SK-N-MC (cell line): ENCODE measurements at regions not wholly inside any gene's neighbourhood (a gene's known extent, or its start where the extent isn't known, plus 50 kb on each side); places are given as distances from the start of the nearest gene placed in this dataset.
"Not testable (repeated sequence)": the region's sequence is repeated elsewhere in the genome, so short reads cannot be mapped to it uniquely, and the experiment has no call there.

Source experiments
- EZH2 ChIP-seq: fragments of 200-600 bp; sonication (generic); IDR thresholded peaks from one replicate; pipeline ENCODE4 v1.6.1; 2017; ENCODE audit warnings: antibody characterized with exemption
- POLR2AphosphoS5 ChIP-seq: IDR thresholded peaks from 2 replicates; pipeline ENCODE4 v1.6.1; 2012; ENCODE audit warnings: mild to moderate bottlenecking, low read depth, low read length, borderline replicate concordance

DNA sequence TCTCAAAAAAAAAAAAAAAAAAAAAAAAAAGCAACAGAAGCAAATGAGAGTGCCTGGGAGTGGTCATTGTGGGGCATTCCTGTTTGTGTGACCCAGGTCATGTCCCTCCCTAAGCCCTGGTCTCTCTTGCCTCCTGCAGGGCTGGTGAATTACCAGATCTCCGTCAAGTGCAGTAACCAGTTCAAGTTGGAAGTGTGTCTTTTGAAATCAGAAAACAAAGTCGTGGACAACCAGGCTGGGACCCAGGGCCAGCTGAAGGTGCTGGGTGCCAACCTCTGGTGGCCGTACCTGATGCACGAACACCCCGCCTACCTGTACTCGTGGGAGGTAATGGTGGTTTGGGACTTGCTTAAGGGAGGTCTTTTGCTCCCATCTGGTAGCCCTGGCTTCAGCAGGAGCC is 1362.0 kb downstream of the CDH12 start:
- not testable (repeated sequence) for TF ChIP-seq EZH2, POLR2AphosphoS5
